SH-SY5Y (cell line): ENCODE measurements at regions not wholly inside any gene's neighbourhood (a gene's known extent, or its start where the extent isn't known, plus 50 kb on each side); places are given as distances from the start of the nearest gene placed in this dataset.

ENCODE experiments used
- GATA2 ChIP-seq: IDR thresholded peaks from 2 replicates; pipeline ENCODE4 v1.6.1; 2011; ENCODE audit warnings: mild to moderate bottlenecking, low read depth, low read length
- GATA3 ChIP-seq: IDR thresholded peaks from 2 replicates; pipeline ENCODE4 v1.6.1; 2011; ENCODE audit warnings: low read depth, mild to moderate bottlenecking, low read length, moderate library complexity

DNA sequence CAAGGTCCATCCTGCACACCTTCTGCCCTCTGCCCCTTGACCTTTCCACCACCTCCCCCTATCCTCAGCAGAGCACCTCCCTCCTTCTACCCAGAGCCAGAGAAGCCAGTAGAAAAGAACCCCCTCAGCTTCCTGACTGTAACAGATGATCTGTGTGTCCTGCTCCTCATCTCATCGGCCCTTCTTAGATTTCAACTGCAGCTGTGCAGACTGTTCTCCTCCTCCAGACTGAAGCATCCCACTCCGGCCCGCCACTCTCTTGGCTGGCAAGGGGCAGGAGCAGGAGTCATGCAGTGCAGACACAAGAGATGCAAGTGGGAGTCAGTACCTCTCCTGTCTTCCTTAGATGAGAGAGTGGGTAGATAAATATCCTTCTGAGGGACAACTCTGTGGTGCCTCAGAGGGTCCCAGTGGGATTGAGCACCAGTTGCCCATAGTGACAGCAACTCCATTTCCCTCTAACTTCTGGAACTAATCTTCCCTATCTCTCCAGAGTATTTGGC lies 163.5 kb upstream of the MLN start:
- TF ChIP-seq GATA2 (no peak), GATA3 (no peak)
